Panc1 (cell line): ENCODE measurements at regions not wholly inside any gene's neighbourhood (a gene's known extent, or its start where the extent isn't known, plus 50 kb on each side); places are given as distances from the start of the nearest gene placed in this dataset.

Source experiments
- ATAC-seq: fragments of 200-7000 bp; cut with Tn5 transposase; 2 replicates; pipeline ENCODE4 v1.9.1; 2020; ENCODE audit warnings: mild to moderate bottlenecking, moderate library complexity
- BruUV-seq: library from RNA; stranded (reverse); fragments of 400-500 nt; replicated peaks from 2 replicates; lab custom pipeline; 2021; lab: Mats Ljungman, UMichigan
- CTCF ChIA-PET: fragments of 300-600 bp; sonication (Branson Sonifier 250); formaldehyde crosslinking; loops from one replicate; lab custom pipeline; 2022; ENCODE audit warnings: antibody characterized with exemption; lab: Charles Lee
- POLR2A ChIA-PET: fragments of 300-600 bp; sonication (Branson Sonifier 250); formaldehyde crosslinking; loops from one replicate; lab custom pipeline; 2022; ENCODE audit warnings: antibody characterized with exemption; lab: Charles Lee
- DNase-seq: peaks from one replicate; pipeline ENCODE4 v3.0.0-alpha.2; 2010; ENCODE audit warnings: low read depth, low spot score
- H3K27ac ChIP-seq: 2 replicates; pipeline ENCODE4 v1.5.1; 2011; ENCODE audit warnings: mild to moderate bottlenecking, low read length, inconsistent platforms
- H3K27me3 ChIP-seq: fragments of 200-500 bp; sonication (Bioruptor generic); 2 replicates; pipeline ENCODE4 v1.6.0; 2014; ENCODE audit warnings: low read length, inconsistent platforms; ENCODE audit not compliant: control insufficient read depth, insufficient read depth
- H3K36me3 ChIP-seq: fragments of 200-500 bp; sonication (Bioruptor generic); 2 replicates; pipeline ENCODE4 v1.5.1; 2014; ENCODE audit warnings: inconsistent platforms, mild to moderate bottlenecking, low read length, moderate library complexity; ENCODE audit not compliant: control insufficient read depth, insufficient read depth
- H3K4me1 ChIP-seq: 2 replicates; pipeline ENCODE4 v1.5.1; 2011; ENCODE audit warnings: inconsistent platforms, mild to moderate bottlenecking, low read length, moderate library complexity; ENCODE audit not compliant: control insufficient read depth, insufficient read depth
- H3K4me3 ChIP-seq, 2 experiments: 2 replicates each; pipeline ENCODE4 v1.5.1; 2011 to 2012; ENCODE audit warnings: low read depth in 2 of 2, low read length in 2 of 2, mild to moderate bottlenecking in 2 of 2, inconsistent platforms in 1 of 2, moderate library complexity in 1 of 2
- H3K9me3 ChIP-seq: fragments of 200-500 bp; sonication (Bioruptor generic); 2 replicates; pipeline ENCODE4 v1.5.1; 2014; ENCODE audit warnings: low read depth, mild to moderate bottlenecking, inconsistent platforms, low read length, moderate library complexity; ENCODE audit not compliant: control insufficient read depth, insufficient read depth
- CTCF ChIP-seq: fragments of 450-650 bp; IDR thresholded peaks from 2 replicates; pipeline ENCODE4 v1.5.1; 2017; ENCODE audit warnings: mild to moderate bottlenecking
- POLR2AphosphoS5 ChIP-seq: IDR thresholded peaks from 2 replicates; pipeline ENCODE4 v1.6.1; 2012; ENCODE audit warnings: mild to moderate bottlenecking, low read depth, low read length, moderate library complexity
- SIN3A ChIP-seq: IDR thresholded peaks from 2 replicates; pipeline ENCODE4 v1.6.1; 2012; ENCODE audit warnings: low read depth, mild to moderate bottlenecking, low read length, moderate library complexity, borderline replicate concordance; ENCODE audit not compliant: insufficient read depth
- TCF7L2 ChIP-seq: IDR thresholded peaks from 2 replicates; pipeline ENCODE4 v1.6.1; 2011; ENCODE audit warnings: mild to moderate bottlenecking, low read depth, low read length, inconsistent platforms
- in situ Hi-C: cut with HindIII; loops from 2 replicates; pipeline ENCODE4 v1.10.0; 2016; ENCODE audit warnings: low sequenced_read_pairs, low pct_unique_long_range_greater_than_20kb
- intact Hi-C: fragments of 100-400 bp; cut with micrococcal nuclease; formaldehyde crosslinking; loops from one replicate; pipeline ENCODE4 v1.10.0; 2022; ENCODE audit not compliant: unreplicated experiment
- TF ChIP-seq, protein P1 (sequence below), 2 experiments: IDR thresholded peaks; 2 replicates each; pipeline ENCODE4 v1.6.1; 2011 to 2012; ENCODE audit warnings: low read depth in 2 of 2, control low read depth in 1 of 2, low read length in 1 of 2, mild to moderate bottlenecking in 1 of 2, moderate library complexity in 1 of 2; ENCODE audit not compliant: insufficient read depth in 1 of 2

- Histone ChIP-seq H3K27ac (no peak overlapping the region), H3K9me3 (no peaks in the 10 kb centered on the region), H3K4me3 (no peak overlapping the region), H3K27me3 (peaks cover 7% of the 10 kb centered on the region; the same call in 1 of the 2 replicates), H3K36me3 (no peaks in the 10 kb centered on the region), H3K4me1 (no peaks in the 10 kb centered on the region)
- in situ Hi-C loops: no loop called here
- no TSS peak for BruUV-seq
- intact Hi-C loops: no loop called here
- ATAC-seq (no peak), DNase-seq (no peak)
- TF ChIP-seq CTCF (no peak), SIN3A (no peak), TCF7L2 (no peak), POLR2AphosphoS5 (no peak)
- TF ChIP-seq, protein P1, sequence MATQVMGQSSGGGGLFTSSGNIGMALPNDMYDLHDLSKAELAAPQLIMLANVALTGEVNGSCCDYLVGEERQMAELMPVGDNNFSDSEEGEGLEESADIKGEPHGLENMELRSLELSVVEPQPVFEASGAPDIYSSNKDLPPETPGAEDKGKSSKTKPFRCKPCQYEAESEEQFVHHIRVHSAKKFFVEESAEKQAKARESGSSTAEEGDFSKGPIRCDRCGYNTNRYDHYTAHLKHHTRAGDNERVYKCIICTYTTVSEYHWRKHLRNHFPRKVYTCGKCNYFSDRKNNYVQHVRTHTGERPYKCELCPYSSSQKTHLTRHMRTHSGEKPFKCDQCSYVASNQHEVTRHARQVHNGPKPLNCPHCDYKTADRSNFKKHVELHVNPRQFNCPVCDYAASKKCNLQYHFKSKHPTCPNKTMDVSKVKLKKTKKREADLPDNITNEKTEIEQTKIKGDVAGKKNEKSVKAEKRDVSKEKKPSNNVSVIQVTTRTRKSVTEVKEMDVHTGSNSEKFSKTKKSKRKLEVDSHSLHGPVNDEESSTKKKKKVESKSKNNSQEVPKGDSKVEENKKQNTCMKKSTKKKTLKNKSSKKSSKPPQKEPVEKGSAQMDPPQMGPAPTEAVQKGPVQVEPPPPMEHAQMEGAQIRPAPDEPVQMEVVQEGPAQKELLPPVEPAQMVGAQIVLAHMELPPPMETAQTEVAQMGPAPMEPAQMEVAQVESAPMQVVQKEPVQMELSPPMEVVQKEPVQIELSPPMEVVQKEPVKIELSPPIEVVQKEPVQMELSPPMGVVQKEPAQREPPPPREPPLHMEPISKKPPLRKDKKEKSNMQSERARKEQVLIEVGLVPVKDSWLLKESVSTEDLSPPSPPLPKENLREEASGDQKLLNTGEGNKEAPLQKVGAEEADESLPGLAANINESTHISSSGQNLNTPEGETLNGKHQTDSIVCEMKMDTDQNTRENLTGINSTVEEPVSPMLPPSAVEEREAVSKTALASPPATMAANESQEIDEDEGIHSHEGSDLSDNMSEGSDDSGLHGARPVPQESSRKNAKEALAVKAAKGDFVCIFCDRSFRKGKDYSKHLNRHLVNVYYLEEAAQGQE (IDR thresholded peaks at IDR 0.05; ENCODE audit: insufficient read depth in 1 of 2, low read depth in 2 of 2, low read length in 1 of 2): no peak
- ChIA-PET POLR2A (no interaction called here), CTCF (no interaction called here)
Observed at GRCh38 chr20:48149902-48150301, 364.6 kb upstream of the SULF2 start.

GRCh38 chr20:48148916-48149672, 363.8 kb upstream of the SULF2 start:
- CTCF ChIA-PET: no interaction called here
- no peak overlapping the region for H3K4me3 ChIP-seq
- no peak for DNase-seq
- H3K27me3 ChIP-seq: peaks cover 4% of the 10 kb centered on the region; the same call in 1 of the 2 replicates
- TF ChIP-seq CTCF (no peak), POLR2AphosphoS5 (no peak)
- intact Hi-C loops: no loop called here
- BruUV-seq: no TSS peak
- no peaks in the 10 kb centered on the region for H3K4me1 ChIP-seq
- in situ Hi-C loops: no loop called here
- no peak for ATAC-seq
- no peaks in the 10 kb centered on the region for H3K36me3 ChIP-seq
- no peaks in the 10 kb centered on the region for H3K9me3 ChIP-seq
- H3K27ac ChIP-seq: no peak overlapping the region
- POLR2A ChIA-PET: no interaction called here
